ENCODE measurements at regions not wholly inside any gene's neighbourhood (a gene's known extent, or its start where the extent isn't known, plus 50 kb on each side); places are given as distances from the start of the nearest gene placed in this dataset.

GRCh38 chr5:144567421-144567780, 396.7 kb downstream of the KCTD16 start:
- no peak for TF ChIP-seq TAF1 (IDR thresholded peaks at IDR 0.05; ENCODE audit: borderline replicate concordance, low read depth, low read length)
- no peak for TF ChIP-seq POLR2A (IDR thresholded peaks at IDR 0.05; ENCODE audit: low read depth, low read length)
- TF ChIP-seq POLR2AphosphoS5 (IDR thresholded peaks at IDR 0.05; ENCODE audit: low read depth, low read length): no peak
